ENCODE measurements at regions not wholly inside any gene's neighbourhood (a gene's known extent, or its start where the extent isn't known, plus 50 kb on each side); places are given as distances from the start of the nearest gene placed in this dataset.

DNA sequence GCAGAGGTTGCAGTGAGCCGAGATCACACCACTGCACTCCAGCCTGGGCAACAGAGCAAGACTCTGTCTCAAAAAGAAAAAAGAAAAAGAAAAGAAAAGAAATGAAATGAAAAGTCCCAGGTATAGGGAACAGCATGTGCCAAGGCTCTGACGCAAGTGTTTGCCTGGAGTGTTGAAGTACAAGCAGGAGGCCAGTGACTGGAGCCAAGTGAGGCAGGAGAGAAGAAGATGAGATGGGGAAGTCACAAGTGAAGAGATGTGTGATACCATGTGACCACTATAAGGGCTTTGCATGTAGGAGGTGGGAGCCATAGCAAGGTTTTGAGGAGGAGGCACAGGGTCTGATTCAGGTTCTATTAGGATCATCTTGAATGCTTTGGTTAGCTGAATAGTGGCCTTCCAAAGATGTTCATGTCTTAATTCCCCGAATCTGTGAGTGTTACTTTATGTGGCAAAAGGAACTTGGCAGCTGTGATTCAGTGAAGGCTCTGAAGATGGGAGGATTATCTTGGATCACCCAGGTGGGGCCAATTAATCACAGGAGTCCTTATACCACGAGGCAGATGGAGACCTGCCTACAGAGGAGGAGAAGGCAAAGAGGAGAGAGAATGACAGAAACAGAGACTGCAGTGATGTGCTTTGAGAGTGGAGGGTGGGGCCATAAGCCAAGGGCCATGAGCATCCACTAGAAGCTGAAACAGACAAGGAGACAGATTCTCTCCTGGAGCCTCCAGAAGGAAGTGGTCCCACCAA is 91.1 kb upstream of the PTPN1 start:
- no peaks in the 10 kb centered on the region for H4K20me1 ChIP-seq (ENCODE audit: low read length)
- CTCF ChIA-PET, result no interaction called here
- H3K79me2 ChIP-seq (ENCODE audit: low read length), result no peaks in the 10 kb centered on the region
- H3K27me3 ChIP-seq (ENCODE audit: low read length), result no peaks in the 10 kb centered on the region
- H3F3A ChIP-seq (ENCODE audit: low read length, unreplicated experiment), result peaks cover 4% of the 10 kb centered on the region
- no peak overlapping the region for H3K27ac ChIP-seq (ENCODE audit: low read length)
- DNase-seq (no peak), ATAC-seq (no peak)
- no peak overlapping the region for H3K4me2 ChIP-seq (ENCODE audit: low read length)
- no peak overlapping the region for H3K9ac ChIP-seq (ENCODE audit: low read length)
- H3K9me3 ChIP-seq (ENCODE audit: low read length), result peaks cover 4% of the 10 kb centered on the region; the same call in 1 of the 2 replicates
- H3K4me1 ChIP-seq (ENCODE audit: insufficient read depth, low read length), result peaks cover 53% of the 10 kb centered on the region
- no peaks in the 10 kb centered on the region for H3K9me2 ChIP-seq (replicated peaks; ENCODE audit: low read length)
- TF ChIP-seq, protein P1, sequence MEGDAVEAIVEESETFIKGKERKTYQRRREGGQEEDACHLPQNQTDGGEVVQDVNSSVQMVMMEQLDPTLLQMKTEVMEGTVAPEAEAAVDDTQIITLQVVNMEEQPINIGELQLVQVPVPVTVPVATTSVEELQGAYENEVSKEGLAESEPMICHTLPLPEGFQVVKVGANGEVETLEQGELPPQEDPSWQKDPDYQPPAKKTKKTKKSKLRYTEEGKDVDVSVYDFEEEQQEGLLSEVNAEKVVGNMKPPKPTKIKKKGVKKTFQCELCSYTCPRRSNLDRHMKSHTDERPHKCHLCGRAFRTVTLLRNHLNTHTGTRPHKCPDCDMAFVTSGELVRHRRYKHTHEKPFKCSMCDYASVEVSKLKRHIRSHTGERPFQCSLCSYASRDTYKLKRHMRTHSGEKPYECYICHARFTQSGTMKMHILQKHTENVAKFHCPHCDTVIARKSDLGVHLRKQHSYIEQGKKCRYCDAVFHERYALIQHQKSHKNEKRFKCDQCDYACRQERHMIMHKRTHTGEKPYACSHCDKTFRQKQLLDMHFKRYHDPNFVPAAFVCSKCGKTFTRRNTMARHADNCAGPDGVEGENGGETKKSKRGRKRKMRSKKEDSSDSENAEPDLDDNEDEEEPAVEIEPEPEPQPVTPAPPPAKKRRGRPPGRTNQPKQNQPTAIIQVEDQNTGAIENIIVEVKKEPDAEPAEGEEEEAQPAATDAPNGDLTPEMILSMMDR (conservative IDR thresholded peaks at IDR 0.05; ENCODE audit: low read depth, low read length), result no peak
- TF ChIP-seq EZH2 (IDR thresholded peaks at IDR 0.05; ENCODE audit: low read length, unreplicated experiment), result no peak
- no peak overlapping the region for H2AFZ ChIP-seq (ENCODE audit: low read length)
- no peak overlapping the region for H3K4me3 ChIP-seq (ENCODE audit: low read length)
- intact Hi-C loops (cut with micrococcal nuclease), result no loop called here
- H3K36me3 ChIP-seq (ENCODE audit: low read depth, low read length), result no peaks in the 10 kb centered on the region; the same call in 1 of the 2 replicates
- BruUV-seq (replicated peaks), result no TSS peak
- POLR2A ChIA-PET (ENCODE audit: unreplicated experiment), result no interaction called here

DNA sequence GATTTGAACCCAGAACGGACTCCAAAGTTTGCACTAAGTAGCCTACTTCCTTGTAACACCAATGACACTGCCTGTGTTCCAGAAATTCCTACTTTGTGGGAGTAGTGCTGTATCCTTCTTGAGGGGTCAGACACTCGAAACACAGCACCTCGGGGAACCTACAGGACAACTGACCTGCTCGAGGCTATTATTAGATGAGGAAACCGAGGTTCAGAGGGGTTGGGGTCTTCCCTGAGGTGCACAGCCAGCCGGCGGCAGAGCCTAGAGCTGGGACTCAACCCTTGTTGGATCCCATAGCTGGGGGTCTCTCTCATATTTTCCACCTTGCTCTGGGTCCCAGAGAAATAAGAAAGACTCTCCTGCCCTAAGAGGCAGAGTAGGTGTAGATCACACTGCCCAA is 89.8 kb upstream of the PTPN1 start:
- H3K4me1 ChIP-seq (ENCODE audit: insufficient read depth, low read length), result peaks cover 46% of the 10 kb centered on the region
- H3K9ac ChIP-seq (ENCODE audit: low read length), result no peak overlapping the region
- H2AFZ ChIP-seq (ENCODE audit: low read length), result no peak overlapping the region
- intact Hi-C loops (cut with micrococcal nuclease), result loop anchor here (5.0 kb wide), 3 partner anchors 38 to 98 kb away; no protein-coding TSS in a partner anchor
- H3K27me3 ChIP-seq (ENCODE audit: low read length), result no peaks in the 10 kb centered on the region
- ChIA-PET POLR2A (ENCODE audit: unreplicated experiment) (no interaction called here), CTCF (no interaction called here)
- peaks cover 8% of the 10 kb centered on the region for H3F3A ChIP-seq (ENCODE audit: low read length, unreplicated experiment)
- no TSS peak for BruUV-seq (replicated peaks)
- ATAC-seq, result no peak
- no peak overlapping the region for H3K4me3 ChIP-seq (ENCODE audit: low read length)
- TF ChIP-seq EZH2 (IDR thresholded peaks at IDR 0.05; ENCODE audit: low read length, unreplicated experiment) (no peak), EZH2phosphoT487 (IDR thresholded peaks at IDR 0.05; ENCODE audit: borderline replicate concordance, low read length) (no peak)
- TF ChIP-seq, protein P1 (conservative IDR thresholded peaks at IDR 0.05; ENCODE audit: low read depth, low read length), result no peak
- DNase-seq, result no peak
- no peaks in the 10 kb centered on the region for H3K79me2 ChIP-seq (ENCODE audit: low read length)
- H3K36me3 ChIP-seq (ENCODE audit: low read depth, low read length), result no peaks in the 10 kb centered on the region; the same call in 1 of the 2 replicates
- no peak overlapping the region for H3K27ac ChIP-seq (ENCODE audit: low read length)
- no peaks in the 10 kb centered on the region for H4K20me1 ChIP-seq (ENCODE audit: low read length)
- H3K4me2 ChIP-seq (ENCODE audit: low read length), result no peak overlapping the region
- peaks cover 4% of the 10 kb centered on the region; the same call in 1 of the 2 replicates for H3K9me3 ChIP-seq (ENCODE audit: low read length)
- H3K9me2 ChIP-seq (replicated peaks; ENCODE audit: low read length), result no peaks in the 10 kb centered on the region
